ENCODE measurements at regions not wholly inside any gene's neighbourhood (a gene's known extent, or its start where the extent isn't known, plus 50 kb on each side); places are given as distances from the start of the nearest gene placed in this dataset.

DNA sequence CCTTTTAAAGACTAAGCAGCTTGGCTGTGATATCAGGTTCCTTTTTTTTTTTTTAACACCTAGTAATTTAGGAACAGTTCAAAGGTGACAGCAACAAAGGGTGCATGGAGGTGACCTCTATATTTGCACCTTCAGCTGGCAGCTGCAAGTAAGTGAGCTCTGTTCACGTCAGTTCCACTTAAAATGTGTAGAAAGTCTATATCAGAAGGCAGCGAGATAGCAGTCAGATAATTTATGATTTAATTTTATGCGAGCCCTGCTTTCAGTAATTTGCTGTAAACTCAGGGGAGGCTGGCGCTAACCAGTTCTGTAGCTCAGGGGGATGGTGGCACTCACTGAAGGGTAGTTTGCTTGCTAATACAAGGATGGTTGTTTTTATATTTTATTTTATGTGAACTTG lies 602.8 kb upstream of the MMS22L start:
- no peak overlapping the region for H3K4me3 ChIP-seq (replicated peaks; ENCODE audit: insufficient read depth, low read length)
- DNase-seq (ENCODE audit: low read depth in 1 of 2, low spot score in 1 of 2) = no peak
- TF ChIP-seq, protein P1, sequence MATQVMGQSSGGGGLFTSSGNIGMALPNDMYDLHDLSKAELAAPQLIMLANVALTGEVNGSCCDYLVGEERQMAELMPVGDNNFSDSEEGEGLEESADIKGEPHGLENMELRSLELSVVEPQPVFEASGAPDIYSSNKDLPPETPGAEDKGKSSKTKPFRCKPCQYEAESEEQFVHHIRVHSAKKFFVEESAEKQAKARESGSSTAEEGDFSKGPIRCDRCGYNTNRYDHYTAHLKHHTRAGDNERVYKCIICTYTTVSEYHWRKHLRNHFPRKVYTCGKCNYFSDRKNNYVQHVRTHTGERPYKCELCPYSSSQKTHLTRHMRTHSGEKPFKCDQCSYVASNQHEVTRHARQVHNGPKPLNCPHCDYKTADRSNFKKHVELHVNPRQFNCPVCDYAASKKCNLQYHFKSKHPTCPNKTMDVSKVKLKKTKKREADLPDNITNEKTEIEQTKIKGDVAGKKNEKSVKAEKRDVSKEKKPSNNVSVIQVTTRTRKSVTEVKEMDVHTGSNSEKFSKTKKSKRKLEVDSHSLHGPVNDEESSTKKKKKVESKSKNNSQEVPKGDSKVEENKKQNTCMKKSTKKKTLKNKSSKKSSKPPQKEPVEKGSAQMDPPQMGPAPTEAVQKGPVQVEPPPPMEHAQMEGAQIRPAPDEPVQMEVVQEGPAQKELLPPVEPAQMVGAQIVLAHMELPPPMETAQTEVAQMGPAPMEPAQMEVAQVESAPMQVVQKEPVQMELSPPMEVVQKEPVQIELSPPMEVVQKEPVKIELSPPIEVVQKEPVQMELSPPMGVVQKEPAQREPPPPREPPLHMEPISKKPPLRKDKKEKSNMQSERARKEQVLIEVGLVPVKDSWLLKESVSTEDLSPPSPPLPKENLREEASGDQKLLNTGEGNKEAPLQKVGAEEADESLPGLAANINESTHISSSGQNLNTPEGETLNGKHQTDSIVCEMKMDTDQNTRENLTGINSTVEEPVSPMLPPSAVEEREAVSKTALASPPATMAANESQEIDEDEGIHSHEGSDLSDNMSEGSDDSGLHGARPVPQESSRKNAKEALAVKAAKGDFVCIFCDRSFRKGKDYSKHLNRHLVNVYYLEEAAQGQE (IDR thresholded peaks at IDR 0.05; ENCODE audit: insufficient replicate concordance, low read depth) = no peak
- TF ChIP-seq POLR2AphosphoS5 (IDR thresholded peaks at IDR 0.05; ENCODE audit: low read depth) (no peak), SPI1 (IDR thresholded peaks at IDR 0.05; ENCODE audit: borderline replicate concordance, low read depth) (no peak), GABPA (IDR thresholded peaks at IDR 0.05; ENCODE audit: low read depth) (no peak)
- TF ChIP-seq, protein P2, sequence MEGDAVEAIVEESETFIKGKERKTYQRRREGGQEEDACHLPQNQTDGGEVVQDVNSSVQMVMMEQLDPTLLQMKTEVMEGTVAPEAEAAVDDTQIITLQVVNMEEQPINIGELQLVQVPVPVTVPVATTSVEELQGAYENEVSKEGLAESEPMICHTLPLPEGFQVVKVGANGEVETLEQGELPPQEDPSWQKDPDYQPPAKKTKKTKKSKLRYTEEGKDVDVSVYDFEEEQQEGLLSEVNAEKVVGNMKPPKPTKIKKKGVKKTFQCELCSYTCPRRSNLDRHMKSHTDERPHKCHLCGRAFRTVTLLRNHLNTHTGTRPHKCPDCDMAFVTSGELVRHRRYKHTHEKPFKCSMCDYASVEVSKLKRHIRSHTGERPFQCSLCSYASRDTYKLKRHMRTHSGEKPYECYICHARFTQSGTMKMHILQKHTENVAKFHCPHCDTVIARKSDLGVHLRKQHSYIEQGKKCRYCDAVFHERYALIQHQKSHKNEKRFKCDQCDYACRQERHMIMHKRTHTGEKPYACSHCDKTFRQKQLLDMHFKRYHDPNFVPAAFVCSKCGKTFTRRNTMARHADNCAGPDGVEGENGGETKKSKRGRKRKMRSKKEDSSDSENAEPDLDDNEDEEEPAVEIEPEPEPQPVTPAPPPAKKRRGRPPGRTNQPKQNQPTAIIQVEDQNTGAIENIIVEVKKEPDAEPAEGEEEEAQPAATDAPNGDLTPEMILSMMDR (IDR thresholded peaks at IDR 0.05; ENCODE audit: insufficient read depth, low read length) = no peak
- no peaks in the 10 kb centered on the region for H3K27me3 ChIP-seq (ENCODE audit: insufficient read depth, poor library complexity, severe bottlenecking)
- no peak overlapping the region for H3K27ac ChIP-seq (replicated peaks)

DNA sequence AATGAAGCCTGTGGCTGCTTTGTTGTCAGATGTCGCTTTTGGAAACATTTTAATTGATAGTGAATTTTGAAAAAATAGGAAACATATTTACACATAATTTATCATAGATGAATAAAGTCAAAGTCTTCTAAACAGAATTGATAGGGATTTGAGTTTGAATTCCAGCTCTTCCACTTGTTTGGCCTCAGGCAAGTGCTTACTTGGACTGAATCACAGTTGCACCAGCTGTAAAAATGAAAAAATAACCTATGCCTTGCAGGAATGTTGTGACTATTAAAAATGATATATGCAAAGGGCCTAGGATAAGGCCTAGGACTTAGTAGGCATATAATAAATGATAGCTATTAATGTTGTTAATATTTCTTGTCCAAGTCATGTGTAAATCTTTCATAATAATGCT lies 618.5 kb upstream of the MMS22L start:
- TF ChIP-seq GABPA (IDR thresholded peaks at IDR 0.05; ENCODE audit: low read depth) (no peak), SPI1 (IDR thresholded peaks at IDR 0.05; ENCODE audit: borderline replicate concordance, low read depth) (no peak), POLR2AphosphoS5 (IDR thresholded peaks at IDR 0.05; ENCODE audit: low read depth) (no peak)
- TF ChIP-seq, protein P2 (IDR thresholded peaks at IDR 0.05; ENCODE audit: insufficient read depth, low read length) = no peak
- H3K27ac ChIP-seq (replicated peaks) = no peak overlapping the region
- no peak overlapping the region for H3K4me3 ChIP-seq (replicated peaks; ENCODE audit: insufficient read depth, low read length)
- no peaks in the 10 kb centered on the region for H3K27me3 ChIP-seq (ENCODE audit: insufficient read depth, poor library complexity, severe bottlenecking)
- DNase-seq (ENCODE audit: low read depth in 1 of 2, low spot score in 1 of 2) = no peak

DNA sequence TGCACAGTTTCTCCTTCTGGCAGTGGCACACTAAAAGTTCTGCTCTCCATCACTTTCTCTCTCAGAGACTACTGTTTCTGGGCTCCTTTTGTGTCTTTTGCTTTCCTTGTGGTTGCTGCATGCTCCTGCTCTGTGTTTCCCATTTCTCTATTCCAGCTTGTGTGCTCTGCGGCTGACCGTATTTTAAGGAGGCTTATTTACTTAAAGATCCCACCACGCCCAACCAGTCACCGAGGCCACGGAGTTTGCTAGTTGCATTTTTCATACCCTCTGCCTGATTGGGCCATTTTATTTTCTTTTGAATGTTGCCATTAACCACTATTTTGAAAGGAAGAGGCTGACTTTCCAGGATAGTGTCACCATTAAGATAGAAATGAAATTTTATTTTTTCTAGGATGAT lies 626.4 kb upstream of the MMS22L start:
- TF ChIP-seq POLR2AphosphoS5 (IDR thresholded peaks at IDR 0.05; ENCODE audit: low read depth) = no peak
- no peak for TF ChIP-seq SPI1 (IDR thresholded peaks at IDR 0.05; ENCODE audit: borderline replicate concordance, low read depth)
- no peak for TF ChIP-seq GABPA (IDR thresholded peaks at IDR 0.05; ENCODE audit: low read depth)
- TF ChIP-seq, protein P1 (IDR thresholded peaks at IDR 0.05; ENCODE audit: insufficient replicate concordance, low read depth) = no peak
- TF ChIP-seq, protein P2 (IDR thresholded peaks at IDR 0.05; ENCODE audit: insufficient read depth, low read length) = no peak
- H3K27ac ChIP-seq (replicated peaks) = no peak overlapping the region
- no peak overlapping the region for H3K4me3 ChIP-seq (replicated peaks; ENCODE audit: insufficient read depth, low read length)
- no peak for DNase-seq (ENCODE audit: low read depth in 1 of 2, low spot score in 1 of 2)
- H3K27me3 ChIP-seq (ENCODE audit: insufficient read depth, poor library complexity, severe bottlenecking) = no peaks in the 10 kb centered on the region

DNA sequence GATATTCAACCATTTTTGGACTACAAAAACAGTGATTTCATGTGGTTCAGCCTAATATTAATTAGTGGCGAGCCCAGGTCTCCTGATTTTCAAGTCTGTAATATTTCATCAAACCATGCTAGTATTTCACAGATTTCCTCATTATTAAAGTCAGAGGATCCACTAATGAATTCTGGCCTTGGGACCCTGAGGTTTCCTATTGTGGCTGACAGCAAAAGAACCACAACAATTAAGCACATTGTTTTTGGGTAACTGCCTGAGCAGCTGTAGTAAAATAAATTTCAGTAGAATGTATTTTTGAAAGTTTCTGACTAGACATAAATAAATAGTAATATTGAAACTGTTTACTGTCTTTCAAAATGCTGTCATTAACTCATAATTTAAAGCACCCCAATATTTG lies 630.7 kb upstream of the MMS22L start:
- TF ChIP-seq GABPA (IDR thresholded peaks at IDR 0.05; ENCODE audit: low read depth) (no peak), POLR2AphosphoS5 (IDR thresholded peaks at IDR 0.05; ENCODE audit: low read depth) (no peak), SPI1 (IDR thresholded peaks at IDR 0.05; ENCODE audit: borderline replicate concordance, low read depth) (no peak)
- TF ChIP-seq, protein P1 (IDR thresholded peaks at IDR 0.05; ENCODE audit: insufficient replicate concordance, low read depth) = no peak
- TF ChIP-seq, protein P2 (IDR thresholded peaks at IDR 0.05; ENCODE audit: insufficient read depth, low read length) = no peak
- Histone ChIP-seq H3K27ac (replicated peaks) (no peak overlapping the region), H3K27me3 (ENCODE audit: insufficient read depth, poor library complexity, severe bottlenecking) (no peaks in the 10 kb centered on the region), H3K4me3 (replicated peaks; ENCODE audit: insufficient read depth, low read length) (no peak overlapping the region)
- no peak for DNase-seq (ENCODE audit: low read depth in 1 of 2, low spot score in 1 of 2)

Data from HL-60 (cell line).